GM19239 (cell line): ENCODE measurements at regions not wholly inside any gene's neighbourhood (a gene's known extent, or its start where the extent isn't known, plus 50 kb on each side); places are given as distances from the start of the nearest gene placed in this dataset.

Source experiments
- DNase-seq: peaks from one replicate; pipeline ENCODE4 v3.0.0; 2011; ENCODE audit warnings: low spot score; ENCODE audit not compliant: insufficient read length
- FAIRE-seq: peaks from 2 replicates; lab custom pipeline; 2011; peaks lifted over from hg19 to GRCh38; lab: Jason Lieb, UNC

DNA sequence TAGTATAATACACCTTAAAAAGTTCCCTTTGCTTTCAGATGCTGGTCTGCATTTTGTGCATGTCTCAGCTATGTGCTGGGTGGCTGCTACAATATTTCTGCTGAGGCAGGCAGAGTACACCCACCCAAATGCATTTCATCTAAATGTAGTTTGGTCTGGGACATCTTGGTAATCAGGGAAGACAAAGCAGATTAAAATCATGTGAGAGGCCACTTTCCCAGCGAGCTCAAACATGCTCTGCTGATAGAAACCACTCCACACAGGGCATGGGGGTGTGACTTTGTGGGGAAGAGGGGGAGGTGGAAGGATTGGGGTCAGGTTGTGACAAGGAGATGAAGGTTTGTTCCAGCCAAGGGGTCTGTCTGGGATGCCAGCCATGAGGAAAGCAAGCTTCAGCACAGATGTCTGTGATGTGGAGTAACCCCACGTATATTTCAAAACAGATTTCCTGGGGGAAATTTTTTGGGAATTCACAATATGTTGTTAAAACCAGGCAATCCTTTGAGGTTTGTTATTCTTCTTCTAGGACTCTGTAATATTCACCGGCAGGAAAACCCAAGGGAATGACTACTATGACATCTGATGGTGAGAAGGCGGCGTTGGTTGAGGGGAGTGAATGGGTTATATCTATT, 255.1 kb upstream of the FGGY start:
- FAIRE-seq, result no peak
- DNase-seq, result no peak

GRCh38 chr1:59043796-59044195, 253.1 kb upstream of the FGGY start:
- DNase-seq, result no peak
- no peak for FAIRE-seq

DNA sequence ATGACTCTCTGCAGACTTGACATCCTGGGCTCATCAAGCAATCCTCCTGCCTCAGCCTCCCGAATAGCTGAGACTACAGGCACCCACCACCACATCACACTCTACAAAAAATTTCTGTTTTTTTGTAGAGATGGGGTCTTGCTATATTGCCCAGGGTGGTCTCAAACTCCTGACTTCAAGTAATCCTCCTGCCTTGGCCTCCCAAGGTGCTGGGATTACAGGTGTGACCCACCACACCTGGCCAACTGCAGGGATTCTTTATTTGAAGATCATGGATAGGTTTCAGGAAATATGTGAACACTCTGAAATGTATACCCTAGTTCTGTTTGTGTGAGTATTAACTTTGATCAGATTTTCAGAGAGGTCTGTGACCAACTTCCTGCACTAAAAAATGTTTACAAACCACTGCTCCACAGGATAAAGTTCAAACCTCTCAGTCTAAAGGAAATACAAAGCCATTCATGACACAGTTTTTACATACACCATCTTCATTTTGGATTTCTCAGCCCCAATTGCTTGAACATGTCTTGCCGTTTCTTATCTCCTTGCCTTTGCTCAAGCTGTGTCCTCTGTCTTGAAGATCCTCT, 252.3 kb upstream of the FGGY start:
- FAIRE-seq (no peak), DNase-seq (no peak)

- DNase-seq, result no peak
- FAIRE-seq, result no peak
Measured at GRCh38 chr1:59045137-59045536, 251.8 kb upstream of the FGGY start.

GRCh38 chr1:59045636-59046035, 251.3 kb upstream of the FGGY start:
- FAIRE-seq (peak; percentile 96), DNase-seq (no peak)

GRCh38 chr1:59046134-59046533, 250.8 kb upstream of the FGGY start:
- FAIRE-seq, result no peak
- no peak for DNase-seq

GRCh38 chr1:59046730-59047157, 250.2 kb upstream of the FGGY start:
- FAIRE-seq, result peak; percentile 98

DNA sequence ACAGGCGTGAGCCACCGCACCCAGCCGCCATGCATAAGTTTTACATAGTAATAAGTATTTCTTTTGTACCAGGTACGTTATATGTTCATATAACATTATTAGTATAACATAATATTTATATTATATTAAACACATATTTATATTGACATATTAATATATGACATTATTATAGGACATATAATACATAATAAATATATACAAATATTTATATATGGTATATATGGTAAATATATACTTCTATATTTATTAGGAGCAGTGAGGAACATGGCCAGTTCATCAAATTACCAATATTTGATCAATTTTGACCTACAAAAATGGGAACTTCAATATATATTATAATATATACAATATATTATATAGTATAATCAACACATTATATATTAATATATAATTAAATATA, 245.9 kb upstream of the FGGY start:
- FAIRE-seq (no peak), DNase-seq (no peak)

More at GRCh38 chr1:59046730-59047157, 250.2 kb upstream of the FGGY start:
- DNase-seq, result peak; percentile 61

DNA sequence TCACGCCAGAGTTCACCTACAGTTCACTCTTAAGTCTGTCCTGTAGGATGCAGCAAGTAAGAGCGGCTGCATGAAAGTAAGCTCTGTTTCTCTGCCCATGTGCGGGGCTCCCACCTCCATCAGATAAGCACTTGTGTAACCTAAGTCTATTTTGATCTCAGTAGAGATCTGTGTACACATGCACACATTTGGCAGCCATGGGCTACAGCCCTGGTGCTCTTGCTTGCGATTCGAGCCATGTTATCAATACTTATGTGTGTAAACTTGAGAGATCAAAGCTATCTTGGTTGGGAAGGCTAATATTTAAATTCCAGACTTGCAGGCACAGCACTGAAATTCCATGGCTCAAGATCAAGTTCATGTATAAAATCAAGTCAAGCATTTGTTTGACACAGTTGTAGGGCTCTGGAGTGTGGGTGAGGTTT, 244.7 kb upstream of the FGGY start:
- DNase-seq (no peak), FAIRE-seq (peak; percentile 47)

DNA sequence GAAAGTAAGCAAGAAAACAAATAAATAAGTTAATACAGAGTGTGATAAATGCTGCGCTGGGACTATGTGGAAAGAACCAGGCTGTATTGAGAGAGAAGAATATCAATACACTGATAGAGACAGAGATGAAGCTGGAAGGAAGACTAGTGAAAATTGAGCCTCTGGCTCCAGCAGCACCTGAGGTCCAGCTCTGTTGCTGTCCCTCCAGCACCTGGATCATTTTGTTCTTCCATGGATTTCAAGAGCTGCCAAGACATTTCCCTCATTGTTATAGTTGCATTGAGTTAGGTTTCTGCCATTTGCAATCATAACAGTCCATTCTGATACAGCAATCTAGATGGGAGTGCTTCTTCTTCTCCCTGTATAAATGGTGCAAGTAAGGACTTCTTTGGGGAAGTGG, 242.7 kb upstream of the FGGY start:
- DNase-seq (no peak), FAIRE-seq (no peak)

DNA sequence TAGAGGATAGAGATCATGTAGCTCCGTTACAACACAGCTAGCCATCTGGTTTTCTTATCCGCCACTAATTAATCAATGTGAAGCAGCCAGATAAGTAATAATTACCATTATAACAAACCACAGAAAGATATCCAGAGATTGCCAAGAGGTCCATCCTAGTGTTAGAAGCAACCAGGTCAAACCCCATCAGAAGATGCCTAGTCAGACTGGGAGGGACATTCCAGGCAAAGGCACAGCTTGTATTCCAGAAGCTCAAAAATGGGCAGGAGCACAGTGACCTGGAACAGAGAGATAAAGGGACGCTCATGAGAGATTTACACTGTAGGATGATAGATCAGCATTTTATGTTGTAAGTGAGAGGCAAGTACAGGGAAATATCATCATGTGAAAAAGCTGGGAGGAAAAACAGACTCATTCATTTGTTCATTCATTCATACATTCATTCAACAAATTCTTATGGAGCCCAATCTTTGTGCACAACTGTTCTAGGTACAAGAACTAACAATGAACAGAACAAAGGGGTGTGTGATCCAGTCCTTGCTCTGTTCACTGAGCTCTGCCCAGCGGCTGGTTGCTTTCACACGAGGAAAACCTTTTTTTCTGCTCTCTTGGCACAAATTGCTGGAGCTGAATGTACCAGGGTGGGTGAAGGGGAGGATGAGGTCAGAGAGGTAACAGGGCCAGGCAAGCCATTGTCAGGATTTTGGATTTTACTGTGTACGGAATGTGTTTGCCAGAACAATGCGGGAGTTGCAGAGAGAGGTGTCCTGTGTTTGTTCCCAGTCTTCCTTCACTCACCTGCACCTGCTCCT, 240.8 kb upstream of the FGGY start:
- no peak for DNase-seq
- no peak for FAIRE-seq

GRCh38 chr1:59057211-59057694, 239.6 kb upstream of the FGGY start:
- no peak for DNase-seq

GRCh38 chr1:59057796-59058195, 239.1 kb upstream of the FGGY start:
- FAIRE-seq (no peak), DNase-seq (no peak)

More at GRCh38 chr1:59057211-59057694, 239.6 kb upstream of the FGGY start:
- no peak for FAIRE-seq

DNA sequence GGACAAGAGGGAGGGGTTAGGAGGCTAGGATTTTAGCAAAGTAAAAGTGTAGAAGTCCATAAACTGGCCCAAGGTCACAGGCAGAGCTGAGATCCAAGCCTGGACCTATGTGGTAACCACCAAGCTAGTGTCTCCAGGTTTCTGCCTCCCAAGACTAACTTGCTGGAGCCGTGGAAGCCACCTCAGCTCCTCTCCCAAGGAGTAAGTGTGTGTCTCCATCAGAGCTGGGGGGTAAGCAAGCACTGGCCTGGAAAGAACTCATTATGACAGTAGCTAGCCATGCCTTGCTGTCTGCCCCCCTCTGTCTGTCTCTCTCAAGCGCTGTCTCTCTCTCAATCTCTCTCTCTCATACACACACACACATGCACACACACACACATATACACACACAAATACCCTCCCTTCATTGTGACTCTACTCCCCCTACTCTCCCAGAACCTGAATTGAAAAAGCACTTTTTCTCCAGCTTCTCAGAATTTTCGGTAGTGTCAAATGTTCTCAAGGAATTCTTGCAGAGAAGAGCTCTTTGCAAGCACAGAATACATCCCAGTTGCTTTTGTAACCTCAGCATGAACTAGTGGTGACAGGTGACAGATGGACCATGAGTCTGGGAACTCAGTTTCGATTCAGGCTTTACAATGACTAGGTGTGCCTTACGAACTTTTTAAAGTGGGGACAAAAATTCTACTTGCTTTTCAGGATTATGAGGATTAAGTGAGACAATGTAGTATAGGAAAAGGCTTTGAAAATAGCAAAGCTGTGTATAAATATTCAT, 238.0 kb upstream of the FGGY start:
- FAIRE-seq (no peak), DNase-seq (no peak)

DNA sequence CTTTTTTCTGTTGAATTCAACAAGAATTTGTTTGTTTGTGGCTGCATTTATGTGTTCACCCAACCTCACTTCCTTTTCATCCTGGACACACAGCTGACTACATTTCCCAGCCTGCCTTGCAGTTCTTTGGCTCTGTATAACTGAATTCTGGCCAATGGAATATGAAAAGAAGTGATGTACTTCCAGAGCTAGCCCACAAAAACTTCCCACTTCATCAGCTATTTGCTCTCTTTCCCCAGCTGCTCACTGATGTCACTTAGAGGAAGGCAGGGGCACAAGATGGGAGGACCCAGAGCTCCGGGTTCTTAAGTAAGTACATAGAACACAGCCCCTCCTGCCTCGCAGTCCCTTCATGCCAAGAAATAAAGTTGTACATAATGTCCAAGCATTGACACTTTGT, 235.0 kb upstream of the FGGY start:
- peak; percentile 75 for FAIRE-seq
- DNase-seq, result no peak

DNA sequence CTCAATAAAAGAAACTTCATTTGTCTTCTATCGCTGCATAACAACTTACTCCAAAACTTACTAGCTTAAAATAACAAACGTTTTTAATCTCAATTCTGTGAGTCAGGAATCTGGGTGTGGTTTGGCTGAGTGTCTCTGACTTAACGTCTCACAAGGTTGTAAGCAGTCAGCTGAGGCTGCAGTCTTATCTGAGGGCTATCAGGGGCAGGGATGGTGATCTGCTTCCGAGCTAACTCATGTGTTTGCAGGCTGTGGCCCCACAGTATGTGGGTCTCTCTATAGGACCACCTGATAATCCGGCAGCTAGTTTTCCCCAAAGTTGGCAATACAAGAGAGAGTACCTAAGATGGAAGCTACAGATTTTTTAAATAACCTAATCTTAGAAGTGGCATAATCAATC, 234.2 kb upstream of the FGGY start:
- no peak for DNase-seq
- no peak for FAIRE-seq

GRCh38 chr1:59063501-59063900, 233.4 kb upstream of the FGGY start:
- DNase-seq (no peak), FAIRE-seq (no peak)

- DNase-seq (no peak), FAIRE-seq (no peak)
Measured at GRCh38 chr1:59064592-59064991, 232.3 kb upstream of the FGGY start.

- FAIRE-seq (no peak), DNase-seq (no peak)
Measured at GRCh38 chr1:59066236-59066635, 230.7 kb upstream of the FGGY start.

GRCh38 chr1:59070610-59071009, 226.3 kb upstream of the FGGY start:
- FAIRE-seq (no peak), DNase-seq (no peak)
